ENCODE measurements at regions not wholly inside any gene's neighbourhood (a gene's known extent, or its start where the extent isn't known, plus 50 kb on each side); places are given as distances from the start of the nearest gene placed in this dataset.

DNA sequence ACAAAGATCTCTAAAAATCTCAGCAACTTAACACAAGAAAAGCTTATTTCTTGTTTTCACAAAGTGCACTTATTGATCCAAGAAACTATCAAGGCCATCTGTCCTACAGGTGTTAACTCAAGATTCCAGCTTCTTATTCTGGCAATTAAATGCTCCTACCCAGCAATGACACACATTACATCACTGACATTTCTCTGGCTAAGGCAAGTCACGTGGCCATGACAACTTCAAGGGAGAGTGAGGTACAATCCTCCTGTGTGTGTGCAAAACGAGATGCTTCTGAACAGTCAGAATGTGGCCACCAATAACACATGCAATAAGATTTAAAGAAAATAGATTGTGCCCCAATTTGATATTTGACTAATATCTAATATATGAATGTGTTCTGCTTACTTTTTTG lies 169.3 kb upstream of the BTBD3 start:
- in situ Hi-C loops (cut with MboI; ENCODE audit: low pct_unique_long_range_greater_than_20kb in 2 of 9, low sequenced_read_pairs in 9 of 9, unreplicated experiment in 9 of 9) = no loop called here
- 0 to 93% (median 54%) methylated on average over 2 of the region's 2 CpGs; no CpG with 5 or more reads in 5 of the 10 experiments for WGBS, 10 experiments
- Histone ChIP-seq H3K4me3 (no peak overlapping the region), H3K4me1 (replicated peaks in 1 of 2) (no peaks in the 10 kb centered on the region), H3K27ac (no peak overlapping the region)
- ATAC-seq (replicated peaks in 6 of 8) = peak in 1 of 8 experiments; percentile 30

DNA sequence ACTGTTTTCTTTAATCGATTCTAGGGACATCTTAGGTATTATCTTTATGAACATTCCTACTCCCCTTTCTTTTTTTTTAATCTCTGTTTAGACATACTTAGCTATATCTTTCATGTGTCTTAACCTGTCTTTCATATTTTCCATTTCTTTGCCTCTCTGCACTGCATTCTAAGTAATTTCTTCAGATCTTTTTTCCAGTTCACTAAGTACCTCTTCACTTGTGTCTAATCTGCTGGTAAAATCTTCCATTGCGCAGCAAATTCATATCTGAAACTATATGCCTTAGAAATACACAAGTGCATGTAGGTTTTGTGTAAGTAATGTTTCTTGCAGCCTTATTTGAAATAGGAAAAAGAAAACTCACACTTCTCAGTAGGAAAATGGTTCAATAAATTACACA lies 165.4 kb upstream of the BTBD3 start:
- WGBS, 10 experiments = 5 to 100% (median 94%) methylated on average over 2 of the region's 2 CpGs; no CpG with 5 or more reads in 1 of the 10 experiments
- H3K27ac ChIP-seq = no peak overlapping the region
- in situ Hi-C loops (cut with MboI; ENCODE audit: low pct_unique_long_range_greater_than_20kb in 2 of 9, low sequenced_read_pairs in 9 of 9, unreplicated experiment in 9 of 9) = no loop called here
- no peak for ATAC-seq (replicated peaks in 6 of 8)
- H3K4me3 ChIP-seq = no peak overlapping the region
- peaks cover 0 to 5% of the 10 kb centered on the region in 2 donors for H3K4me1 ChIP-seq (replicated peaks in 1 of 2)

DNA sequence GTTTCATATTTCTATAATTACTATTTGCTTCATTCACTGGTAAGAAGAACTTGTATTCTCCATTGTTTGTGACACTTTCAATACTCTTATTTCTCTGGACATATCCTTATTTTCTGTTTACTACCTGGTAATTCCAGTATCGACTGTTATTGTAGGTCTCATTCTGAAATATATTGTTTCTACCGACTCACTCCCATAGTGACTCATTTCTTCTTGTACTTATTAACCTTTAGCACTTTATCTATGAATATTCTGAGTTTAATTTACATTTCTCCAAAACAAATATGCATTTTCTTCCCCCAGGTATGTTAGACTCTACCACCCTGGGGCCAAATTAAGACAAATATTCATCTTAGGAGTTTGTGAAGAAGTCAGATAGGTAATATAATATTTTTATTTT lies 164.5 kb upstream of the BTBD3 start:
- 13 to 100% (median 84%) methylated on average over 2 of the region's 2 CpGs for WGBS, 10 experiments
- H3K4me1 ChIP-seq (replicated peaks in 1 of 2) = peaks cover 0 to 5% of the 10 kb centered on the region in 2 donors
- H3K4me3 ChIP-seq = no peak overlapping the region
- in situ Hi-C loops (cut with MboI; ENCODE audit: low pct_unique_long_range_greater_than_20kb in 2 of 9, low sequenced_read_pairs in 9 of 9, unreplicated experiment in 9 of 9) = no loop called here
- ATAC-seq (replicated peaks in 6 of 8) = peak in 1 of 8 experiments; percentile 41
- no peak overlapping the region for H3K27ac ChIP-seq

DNA sequence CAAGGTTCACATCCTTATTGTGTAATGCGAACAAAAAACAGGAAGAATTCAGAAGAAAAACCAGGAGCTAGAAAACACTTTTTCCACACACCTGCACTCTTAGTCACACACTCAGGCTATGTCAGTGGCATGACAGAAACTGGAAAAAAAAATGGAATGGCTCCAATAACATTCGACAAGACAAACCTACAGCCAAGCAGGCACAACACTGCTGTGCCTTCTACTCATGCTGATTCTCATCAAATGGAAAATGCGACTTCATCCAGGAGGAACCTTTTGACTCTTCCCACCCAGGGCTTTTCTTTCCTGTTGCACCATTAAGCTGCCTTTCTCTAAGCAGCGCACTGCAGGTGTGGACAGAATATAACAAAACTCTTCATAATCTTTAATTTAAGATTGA lies 163.2 kb upstream of the BTBD3 start:
- 35 to 100% (median 75%) methylated on average over 2 to 4 of the region's 4 CpGs for WGBS, 10 experiments
- Histone ChIP-seq H3K27ac (no peak overlapping the region), H3K4me1 (replicated peaks in 1 of 2) (peaks cover 0 to 5% of the 10 kb centered on the region in 2 donors), H3K4me3 (no peak overlapping the region)
- in situ Hi-C loops (cut with MboI; ENCODE audit: low pct_unique_long_range_greater_than_20kb in 2 of 9, low sequenced_read_pairs in 9 of 9, unreplicated experiment in 9 of 9) = no loop called here
- peak in 1 of 8 experiments; percentile 18 for ATAC-seq (replicated peaks in 6 of 8)

DNA sequence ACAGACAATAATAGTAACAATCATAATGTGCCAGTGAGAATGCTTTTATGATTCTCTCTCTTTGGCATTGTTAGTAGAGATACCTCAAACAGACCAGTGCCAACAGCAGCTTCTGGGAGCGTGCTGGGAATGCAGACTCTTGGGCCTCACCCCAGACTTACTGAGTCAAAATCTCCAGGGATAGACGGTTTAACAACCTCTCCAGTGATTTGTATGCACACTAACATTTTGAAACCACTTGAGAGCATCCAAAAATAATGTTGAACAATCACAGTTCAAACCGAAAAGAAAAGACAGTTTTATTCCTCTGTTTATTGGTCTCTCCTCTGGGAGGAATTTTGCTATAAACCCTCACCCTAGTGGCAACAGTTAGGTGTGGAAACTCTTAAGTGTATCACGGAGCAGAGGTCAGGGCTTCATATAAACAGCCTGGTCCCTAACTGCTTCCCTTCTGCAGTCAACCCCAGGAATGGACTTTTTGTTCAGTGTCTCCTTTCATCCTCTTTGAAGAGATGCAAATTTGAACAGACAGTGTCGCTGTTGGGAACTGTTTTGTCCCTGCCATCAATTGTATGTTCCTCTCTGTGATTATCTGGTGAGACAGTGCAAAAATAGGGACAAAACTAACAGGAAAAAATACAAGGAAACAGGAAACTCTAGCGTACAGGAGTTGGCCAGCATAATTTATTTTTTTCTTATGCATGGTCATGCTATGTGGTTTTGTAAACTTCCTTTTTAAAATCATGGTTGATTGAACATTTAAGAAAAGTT lies 162.4 kb upstream of the BTBD3 start:
- ATAC-seq (replicated peaks in 6 of 8) = peak in 7 of 8 experiments; percentile 27 to 50 (median 44)
- peak overlapping the region in 1 of 2 donors; percentile 15 for H3K27ac ChIP-seq
- in situ Hi-C loops (cut with MboI; ENCODE audit: low pct_unique_long_range_greater_than_20kb in 2 of 9, low sequenced_read_pairs in 9 of 9, unreplicated experiment in 9 of 9) = no loop called here
- no peak overlapping the region for H3K4me3 ChIP-seq
- H3K4me1 ChIP-seq (replicated peaks in 1 of 2) = peaks cover 0 to 5% of the 10 kb centered on the region in 2 donors
- WGBS, 10 experiments = 0 to 70% (median 45%) methylated on average over 1 to 5 of the region's 6 CpGs

DNA sequence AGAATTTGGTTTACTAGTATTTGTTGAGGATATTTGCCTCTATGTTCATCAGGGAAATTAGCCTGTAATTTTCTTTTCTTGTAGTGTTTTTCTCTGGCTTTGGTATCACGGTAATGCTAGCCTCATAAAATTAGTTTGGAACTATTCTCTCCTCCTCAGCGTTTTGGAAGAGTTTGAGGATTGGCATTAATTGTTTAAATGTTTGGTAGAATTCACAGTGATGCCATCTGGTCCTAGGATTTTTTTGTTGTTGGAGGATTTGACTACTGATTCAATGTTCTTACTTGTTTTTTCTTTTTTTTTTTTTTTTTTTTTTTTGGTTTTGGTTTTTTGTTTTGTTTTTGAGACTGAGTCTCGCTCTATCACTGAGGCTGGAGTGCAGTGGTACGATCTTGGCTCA lies 156.2 kb upstream of the BTBD3 start:
- peaks cover 0 to 2% of the 10 kb centered on the region in 2 donors for H3K4me1 ChIP-seq (replicated peaks in 1 of 2)
- no peak overlapping the region for H3K4me3 ChIP-seq
- no peak overlapping the region for H3K27ac ChIP-seq
- WGBS, 10 experiments = 25 to 95% (median 68%) methylated on average over 2 to 4 of the region's 4 CpGs; no CpG with 5 or more reads in 1 of the 10 experiments
- no peak for ATAC-seq (replicated peaks in 6 of 8)
- in situ Hi-C loops (cut with MboI; ENCODE audit: low pct_unique_long_range_greater_than_20kb in 2 of 9, low sequenced_read_pairs in 9 of 9, unreplicated experiment in 9 of 9) = no loop called here

DNA sequence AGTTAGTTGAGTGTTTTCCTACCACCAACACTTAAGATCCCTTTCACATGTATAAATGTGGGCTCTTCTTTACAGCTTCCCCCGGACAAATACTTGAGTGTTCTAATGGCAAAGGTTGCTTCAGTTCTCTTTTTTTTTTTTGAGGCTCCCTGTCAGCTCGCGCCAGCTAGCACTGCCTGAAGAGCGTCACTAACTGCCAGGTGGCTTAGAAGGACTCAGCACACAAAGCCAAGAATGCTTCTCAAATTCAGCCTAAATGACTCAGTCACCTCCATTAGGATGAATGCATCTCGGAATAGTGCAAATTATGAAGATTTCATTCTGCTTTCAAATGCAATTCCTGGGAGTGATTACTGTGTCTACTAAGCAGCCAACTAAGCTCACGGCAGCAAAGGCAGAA lies 150.7 kb upstream of the BTBD3 start:
- 0 to 71% (median 28%) methylated on average over 1 to 6 of the region's 6 CpGs; no CpG with 5 or more reads in 2 of the 10 experiments for WGBS, 10 experiments
- Histone ChIP-seq H3K4me1 (replicated peaks in 1 of 2) (peaks cover 2 to 10% of the 10 kb centered on the region in 2 donors), H3K4me3 (no peak overlapping the region), H3K27ac (no peak overlapping the region)
- in situ Hi-C loops (cut with MboI; ENCODE audit: low pct_unique_long_range_greater_than_20kb in 2 of 9, low sequenced_read_pairs in 9 of 9, unreplicated experiment in 9 of 9) = no loop called here
- peak; percentile 65 to 99 (median 84) for ATAC-seq (replicated peaks in 6 of 8)

DNA sequence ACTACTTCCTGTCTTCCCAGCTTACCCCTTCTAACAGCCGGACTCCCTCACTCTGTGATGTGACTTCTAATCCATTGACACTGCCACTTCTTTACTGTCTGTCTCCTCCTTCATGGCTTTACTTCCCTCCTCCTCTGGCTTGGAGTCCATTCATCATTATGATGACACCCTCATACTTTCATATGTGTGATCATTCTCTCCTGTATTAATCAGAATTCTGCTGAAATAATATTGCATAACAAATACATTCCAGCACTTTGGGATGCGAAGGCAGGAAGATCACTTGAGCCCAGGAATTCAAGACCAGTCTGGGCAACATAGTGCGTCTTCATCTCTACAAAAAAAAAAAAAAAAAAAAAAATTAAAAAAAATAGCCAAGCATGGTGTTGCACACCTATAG lies 147.9 kb upstream of the BTBD3 start:
- Histone ChIP-seq H3K4me1 (replicated peaks in 1 of 2) (peaks cover 2 to 10% of the 10 kb centered on the region in 2 donors), H3K27ac (no peak overlapping the region), H3K4me3 (no peak overlapping the region)
- in situ Hi-C loops (cut with MboI; ENCODE audit: low pct_unique_long_range_greater_than_20kb in 2 of 9, low sequenced_read_pairs in 9 of 9, unreplicated experiment in 9 of 9) = no loop called here
- ATAC-seq (replicated peaks in 6 of 8) = no peak
- WGBS, 10 experiments = 33 to 100% (median 86%) methylated on average over 1 to 3 of the region's 3 CpGs; no CpG with 5 or more reads in 2 of the 10 experiments

DNA sequence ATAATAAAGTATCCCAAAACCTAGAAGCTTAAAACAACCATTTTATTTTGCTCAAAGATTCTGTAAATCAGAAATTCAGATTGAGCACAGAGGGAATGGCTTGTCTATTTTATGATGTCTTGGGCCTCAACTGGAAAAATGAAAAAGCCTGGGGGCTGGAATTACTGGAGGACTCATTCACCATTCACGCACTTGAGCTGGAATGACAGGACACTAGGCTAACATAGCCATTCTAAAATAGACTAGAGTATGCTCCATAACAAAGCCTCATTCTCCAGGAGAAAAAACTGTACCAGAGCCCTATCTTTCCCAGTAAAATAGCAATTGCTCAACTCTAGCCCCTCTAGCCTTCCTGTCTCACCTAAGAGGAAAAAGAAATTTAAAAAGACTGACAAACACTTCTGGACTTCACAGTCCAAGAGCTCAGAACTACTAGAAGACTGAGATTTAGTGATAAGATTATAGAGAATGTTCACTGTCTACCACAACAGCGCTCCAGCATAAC lies 145.4 kb upstream of the BTBD3 start:
- Histone ChIP-seq H3K27ac (no peak overlapping the region), H3K4me3 (no peak overlapping the region), H3K4me1 (replicated peaks in 1 of 2) (peaks cover 0 to 2% of the 10 kb centered on the region in 2 donors)
- ATAC-seq (replicated peaks in 6 of 8) = no peak
- in situ Hi-C loops (cut with MboI; ENCODE audit: low pct_unique_long_range_greater_than_20kb in 2 of 9, low sequenced_read_pairs in 9 of 9, unreplicated experiment in 9 of 9) = no loop called here
- WGBS, 10 experiments = 50 to 100% (median 90%) methylated on average over 1 to 2 of the region's 2 CpGs; no CpG with 5 or more reads in 2 of the 10 experiments

DNA sequence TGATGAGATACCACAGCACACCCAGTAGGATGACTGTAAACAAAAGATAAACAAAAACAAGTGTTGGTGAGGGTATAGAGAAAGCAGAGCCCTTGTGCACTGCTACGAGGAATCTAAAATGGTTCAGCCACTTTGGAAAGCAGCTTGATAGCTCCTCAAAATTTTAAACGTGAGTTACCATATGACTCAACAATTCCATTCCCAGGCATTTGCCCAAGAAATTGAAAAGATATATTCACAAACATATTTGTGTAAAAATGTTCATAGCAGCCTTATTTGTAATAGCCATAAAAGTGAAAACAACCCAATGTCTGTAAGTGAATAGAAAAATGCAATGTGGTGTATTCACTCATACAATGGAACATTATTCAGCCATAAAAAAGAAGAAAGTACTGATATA lies 141.0 kb upstream of the BTBD3 start:
- ATAC-seq (replicated peaks in 6 of 8) = no peak
- H3K4me3 ChIP-seq = no peak overlapping the region
- 17 to 100% (median 69%) methylated on average over 1 to 2 of the region's 2 CpGs; no CpG with 5 or more reads in 2 of the 10 experiments for WGBS, 10 experiments
- in situ Hi-C loops (cut with MboI; ENCODE audit: low pct_unique_long_range_greater_than_20kb in 2 of 9, low sequenced_read_pairs in 9 of 9, unreplicated experiment in 9 of 9) = no loop called here
- peaks cover 2 to 3% of the 10 kb centered on the region in 2 donors for H3K4me1 ChIP-seq (replicated peaks in 1 of 2)
- no peak overlapping the region for H3K27ac ChIP-seq

DNA sequence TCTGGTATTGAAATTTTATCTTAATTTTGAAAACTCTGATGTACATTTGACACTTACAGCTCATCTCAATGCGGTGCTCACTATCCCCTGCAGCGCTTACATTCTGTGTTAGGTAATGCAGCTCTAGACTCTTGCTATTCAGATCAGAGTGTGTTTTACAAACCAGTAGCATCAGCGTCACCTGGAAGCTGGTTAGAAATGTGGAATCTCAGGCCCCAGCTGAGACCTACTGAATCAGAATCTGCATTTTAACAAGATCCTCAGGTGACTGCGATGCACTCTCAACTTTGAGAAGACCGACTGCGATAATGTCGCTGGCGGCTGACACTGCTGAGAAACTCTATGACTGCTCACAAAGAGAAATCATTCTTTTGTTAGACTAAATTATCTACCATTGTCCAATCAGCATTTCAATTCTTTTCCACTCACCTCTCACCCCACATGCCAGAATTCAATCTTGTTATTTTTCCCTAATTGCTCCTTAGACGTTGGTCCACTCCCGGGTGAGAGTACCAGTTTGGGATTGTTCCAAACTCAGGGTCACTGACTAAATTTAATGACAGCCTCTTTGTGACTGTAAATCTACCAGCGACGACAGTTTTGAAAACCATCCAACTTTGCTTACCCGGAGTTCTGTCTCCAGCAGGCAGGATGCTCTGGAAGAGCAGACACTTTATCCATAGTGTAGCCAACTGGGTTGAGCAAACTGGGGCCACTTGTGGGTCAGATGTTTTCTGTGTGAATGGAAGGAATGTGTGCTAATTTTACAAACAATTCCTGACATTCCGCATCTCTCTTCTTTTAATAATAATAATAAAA lies 140.1 kb upstream of the BTBD3 start:
- WGBS, 10 experiments = 29 to 76% (median 52%) methylated on average over 3 to 13 of the region's 14 CpGs
- H3K27ac ChIP-seq = no peak overlapping the region
- in situ Hi-C loops (cut with MboI; ENCODE audit: low pct_unique_long_range_greater_than_20kb in 2 of 9, low sequenced_read_pairs in 9 of 9, unreplicated experiment in 9 of 9) = no loop called here
- peaks cover 2 to 3% of the 10 kb centered on the region in 2 donors for H3K4me1 ChIP-seq (replicated peaks in 1 of 2)
- peak in 6 of 8 experiments; percentile 30 to 57 (median 38) for ATAC-seq (replicated peaks in 6 of 8)
- H3K4me3 ChIP-seq = no peak overlapping the region

DNA sequence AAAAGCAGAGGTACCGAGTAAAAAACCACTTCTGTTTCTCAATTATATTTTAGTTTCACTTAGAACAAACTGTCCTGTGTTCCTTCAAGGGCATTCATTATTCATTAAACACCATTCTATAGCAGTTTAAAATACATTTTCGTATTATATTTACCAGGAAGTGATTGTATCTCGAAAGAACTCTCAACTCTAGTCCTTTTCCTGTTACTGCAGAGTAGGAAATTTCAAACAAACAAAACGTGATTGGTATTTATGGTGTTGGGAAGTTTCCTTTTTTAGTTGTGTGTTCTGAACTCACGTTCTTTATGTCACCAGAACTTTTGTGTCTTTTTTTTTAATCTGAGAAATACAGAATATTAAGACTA lies 139.5 kb upstream of the BTBD3 start:
- in situ Hi-C loops (cut with MboI; ENCODE audit: low pct_unique_long_range_greater_than_20kb in 2 of 9, low sequenced_read_pairs in 9 of 9, unreplicated experiment in 9 of 9) = no loop called here

DNA sequence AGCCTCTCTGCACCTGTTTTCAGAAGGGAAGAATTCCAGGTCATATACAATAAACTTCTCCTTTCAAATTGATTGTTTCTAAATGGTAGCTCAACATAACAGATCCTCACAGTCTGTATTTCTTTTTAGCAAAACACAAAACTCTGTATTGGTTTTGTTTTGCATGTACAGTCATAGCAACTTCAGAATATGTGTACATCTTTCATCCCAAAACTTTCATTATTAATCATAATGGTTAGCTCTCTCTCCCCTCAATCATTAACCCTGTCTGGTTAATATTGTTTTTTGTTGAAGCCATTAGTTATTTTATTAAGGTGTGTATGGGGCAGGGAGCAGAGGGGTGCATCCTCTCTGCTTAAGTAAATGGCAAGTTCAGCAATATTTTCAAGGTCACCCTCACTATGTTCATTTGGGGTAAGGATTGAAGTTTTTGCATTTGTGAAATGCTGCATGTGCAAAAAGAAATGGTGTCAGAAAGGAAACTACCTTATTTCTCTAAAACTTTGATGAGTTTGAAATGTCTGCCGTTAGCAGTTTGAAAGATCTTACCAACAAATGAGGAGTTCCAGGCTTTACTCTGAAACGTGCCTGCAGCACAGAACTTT lies 136.8 kb upstream of the BTBD3 start:
- H3K4me1 ChIP-seq (replicated peaks in 1 of 2) = peaks cover 2 to 3% of the 10 kb centered on the region in 2 donors
- H3K4me3 ChIP-seq = no peak overlapping the region
- in situ Hi-C loops (cut with MboI; ENCODE audit: low pct_unique_long_range_greater_than_20kb in 2 of 9, low sequenced_read_pairs in 9 of 9, unreplicated experiment in 9 of 9) = no loop called here
- 0 to 100% (median 93%) methylated on average over 1 to 2 of the region's 2 CpGs; no CpG with 5 or more reads in 3 of the 10 experiments for WGBS, 10 experiments
- no peak overlapping the region for H3K27ac ChIP-seq
- ATAC-seq (replicated peaks in 6 of 8) = no peak

More for the DNA sequence above, 139.5 kb upstream of the BTBD3 start:
- 11 to 93% (median 67%) methylated on average over 3 to 5 of the region's 5 CpGs; no CpG with 5 or more reads in 1 of the 10 experiments for WGBS, 10 experiments
- Histone ChIP-seq H3K4me3 (no peak overlapping the region), H3K4me1 (replicated peaks in 1 of 2) (peaks cover 2 to 3% of the 10 kb centered on the region in 2 donors), H3K27ac (no peak overlapping the region)
- no peak for ATAC-seq (replicated peaks in 6 of 8)

Data from motor neuron (in vitro differentiated cells).